HEK293T (cell line): ENCODE measurements at regions not wholly inside any gene's neighbourhood (a gene's known extent, or its start where the extent isn't known, plus 50 kb on each side); places are given as distances from the start of the nearest gene placed in this dataset.

ENCODE experiments used
- BHLHE40 ChIP-seq: fragments of 450-650 bp; IDR thresholded peaks from 2 replicates; pipeline ENCODE4 v1.6.1; 2016; ENCODE audit warnings: mild to moderate bottlenecking, moderate library complexity, borderline replicate concordance
- FOXM1 ChIP-seq: fragments of 450-650 bp; IDR thresholded peaks from 2 replicates; pipeline ENCODE4 v1.6.1; 2017; ENCODE audit warnings: mild to moderate bottlenecking, borderline replicate concordance
- HDGF ChIP-seq: fragments of 450-650 bp; IDR thresholded peaks from 2 replicates; pipeline ENCODE4 v1.6.1; 2017; ENCODE audit warnings: antibody characterized with exemption, borderline replicate concordance
- PKNOX1 ChIP-seq: fragments of 450-650 bp; IDR thresholded peaks from 2 replicates; pipeline ENCODE4 v1.6.1; 2016
- SP1 ChIP-seq: fragments of 450-650 bp; IDR thresholded peaks from 2 replicates; pipeline ENCODE4 v1.6.1; 2017
- TARDBP ChIP-seq: fragments of 450-650 bp; IDR thresholded peaks from 2 replicates; pipeline ENCODE4 v1.6.1; 2016

GRCh38 chr16:49068224-49068623 is 213.4 kb downstream of the CBLN1 start:
- TF ChIP-seq HDGF (no peak), FOXM1 (no peak), PKNOX1 (no peak), BHLHE40 (no peak), TARDBP (no peak), SP1 (no peak)
